LNCaP clone FGC (cell line): ENCODE measurements at regions not wholly inside any gene's neighbourhood (a gene's known extent, or its start where the extent isn't known, plus 50 kb on each side); places are given as distances from the start of the nearest gene placed in this dataset.
"Not testable (repeated sequence)": the region's sequence is repeated elsewhere in the genome, so short reads cannot be mapped to it uniquely, and the experiment has no call there.

Experiments
- DNase-seq: peaks from one replicate; pipeline ENCODE4 v3.0.0-alpha.2; 2011; ENCODE audit warnings: low read depth
- H3K4me3 ChIP-seq: 2 replicates; pipeline ENCODE4 v1.5.1; 2011; ENCODE audit warnings: mild to moderate bottlenecking, low read depth, low read length, control low read depth
- TF ChIP-seq, protein P1 (sequence below): IDR thresholded peaks from 2 replicates; pipeline ENCODE4 v1.5.1; 2012; ENCODE audit warnings: mild to moderate bottlenecking; ENCODE audit not compliant: control insufficient read depth, insufficient read depth; ENCODE audit errors: extremely low read depth

- DNase-seq, H3K4me3 ChIP-seq: not testable (repeated sequence)
These were observed 56.8 kb downstream of the ATP6V0E2 start for GRCh38 chr7:149930374-149931068.

DNA sequence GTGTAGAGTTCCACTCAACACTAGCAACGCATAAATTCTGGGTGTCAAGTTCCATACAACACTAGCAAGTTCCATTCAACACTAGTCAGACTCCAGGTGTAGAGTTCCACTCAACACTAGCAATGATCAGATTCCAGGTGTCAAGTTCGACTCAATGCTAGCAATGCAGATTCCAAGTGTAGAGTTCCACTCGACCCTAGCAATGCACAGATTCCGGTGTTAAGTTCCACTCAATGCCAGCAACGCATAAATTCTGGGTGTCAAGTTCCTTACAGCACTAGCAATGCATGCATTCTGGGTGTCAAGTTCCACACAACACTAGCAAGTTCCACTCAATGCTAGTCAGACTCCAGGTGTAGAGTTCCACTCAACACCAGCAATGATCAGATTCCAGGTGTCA is 60.0 kb downstream of the ATP6V0E2 start:
- not testable (repeated sequence) for DNase-seq, H3K4me3 ChIP-seq

DNA sequence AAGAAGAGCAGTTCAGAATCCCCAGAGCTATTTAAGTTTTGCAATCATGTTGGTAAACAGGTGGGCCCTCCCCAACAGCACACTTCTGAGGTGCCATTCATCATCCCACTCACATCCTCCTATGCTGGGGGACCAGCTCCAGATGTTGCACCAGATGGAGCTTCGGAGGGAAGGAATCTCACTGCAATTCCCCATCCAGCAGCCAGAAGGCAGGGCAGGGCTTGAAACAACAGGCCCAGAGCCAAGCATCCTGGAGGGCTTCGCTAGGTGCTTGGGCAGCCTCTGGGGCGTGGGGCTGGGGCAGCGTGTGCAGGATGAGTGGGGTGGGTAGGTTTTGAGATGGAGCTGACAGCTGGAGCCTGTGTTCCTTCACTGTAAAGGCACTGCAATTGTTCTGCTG is 73.6 kb downstream of the ATP6V0E2 start:
- H3K4me3 ChIP-seq, DNase-seq: not testable (repeated sequence)

GRCh38 chr7:149948444-149948843 is 74.7 kb downstream of the ATP6V0E2 start:
- not testable (repeated sequence) for H3K4me3 ChIP-seq, DNase-seq

- H3K4me3 ChIP-seq, DNase-seq: not testable (repeated sequence)
These were observed 76.3 kb downstream of the ATP6V0E2 start for GRCh38 chr7:149949863-149950577.

GRCh38 chr7:149950578-149950924 is 76.8 kb downstream of the ATP6V0E2 start:
- not testable (repeated sequence) for H3K4me3 ChIP-seq, DNase-seq

- not testable (repeated sequence) for H3K4me3 ChIP-seq, DNase-seq
These were observed 77.8 kb downstream of the ATP6V0E2 start for GRCh38 chr7:149951579-149951978.

- DNase-seq: not testable (repeated sequence)
These were observed 85.1 kb downstream of the ATP6V0E2 start for GRCh38 chr7:149958880-149959279.

DNA sequence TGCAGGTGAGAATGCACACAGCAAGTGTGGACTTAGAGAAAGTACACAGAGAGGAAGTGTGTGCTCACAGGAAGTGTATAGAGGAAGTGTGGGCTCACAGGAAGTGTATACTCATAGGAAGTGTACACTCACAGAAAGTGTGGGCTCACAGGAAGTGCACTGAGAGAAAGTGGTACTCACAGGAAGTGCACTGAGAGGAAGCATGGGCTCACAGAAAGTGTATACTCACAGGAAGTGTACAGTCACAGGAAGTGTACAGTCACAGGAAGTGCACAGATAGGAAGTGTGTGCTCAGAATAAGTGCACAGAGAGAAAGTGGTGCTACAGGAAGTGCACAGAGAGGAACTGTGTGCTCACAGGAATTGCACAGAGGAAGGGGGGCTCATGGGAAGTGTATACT is 87.1 kb downstream of the ATP6V0E2 start:
- not testable (repeated sequence) for DNase-seq, H3K4me3 ChIP-seq

More at GRCh38 chr7:149958880-149959279, 85.1 kb downstream of the ATP6V0E2 start:
- not testable (repeated sequence) for H3K4me3 ChIP-seq

DNA sequence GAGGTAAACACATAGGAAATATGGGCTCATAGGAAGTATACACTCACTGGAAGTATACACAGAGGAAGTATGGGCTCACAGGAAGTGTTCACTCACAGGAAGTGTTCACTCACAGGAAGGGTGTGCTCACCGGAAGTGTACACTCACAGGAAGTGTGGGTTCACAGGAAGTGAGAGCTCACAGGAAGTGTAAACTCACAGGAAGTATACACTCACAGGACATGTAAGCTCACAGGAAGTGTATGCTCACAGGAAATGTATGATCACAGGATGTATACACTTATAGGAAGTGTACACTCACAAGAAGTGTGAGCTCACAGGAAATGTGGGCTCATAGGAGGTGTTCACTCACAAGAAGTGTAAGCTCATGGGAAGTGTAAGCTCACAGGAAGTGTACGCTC is 88.1 kb downstream of the ATP6V0E2 start:
- not testable (repeated sequence) for H3K4me3 ChIP-seq
- peak; percentile 2 for DNase-seq

DNA sequence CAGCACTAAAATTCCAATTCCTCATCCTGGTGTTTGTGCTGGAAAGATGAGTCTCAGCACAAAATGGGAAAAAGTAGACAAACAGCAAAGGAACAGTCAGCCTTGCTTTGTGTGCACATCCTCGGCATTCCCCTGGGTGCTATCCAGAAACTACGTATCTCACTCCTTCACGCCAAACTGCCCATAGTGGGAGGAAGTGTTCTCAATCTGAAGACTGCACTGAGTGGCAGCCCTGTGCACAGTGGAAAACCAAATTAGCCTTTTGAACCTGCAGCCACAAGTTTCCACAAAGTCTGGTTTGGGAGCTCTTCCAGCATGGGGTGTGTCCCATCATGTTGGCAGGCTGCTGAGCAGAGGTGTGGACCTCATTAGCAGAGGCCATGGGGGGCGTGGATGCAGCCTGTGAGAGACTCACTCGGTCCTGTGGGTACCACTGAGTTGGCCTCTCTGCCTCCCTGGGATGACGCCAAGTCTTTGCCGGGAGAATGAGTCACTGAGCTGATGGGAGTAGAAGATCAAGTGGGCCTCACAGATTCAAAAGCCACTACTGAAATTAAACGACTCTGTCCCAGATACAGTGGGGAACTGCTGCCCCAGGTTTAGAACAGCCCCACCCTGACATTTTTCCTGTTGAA is 89.0 kb downstream of the ATP6V0E2 start:
- H3K4me3 ChIP-seq, DNase-seq: not testable (repeated sequence)

- TF ChIP-seq, protein P1, sequence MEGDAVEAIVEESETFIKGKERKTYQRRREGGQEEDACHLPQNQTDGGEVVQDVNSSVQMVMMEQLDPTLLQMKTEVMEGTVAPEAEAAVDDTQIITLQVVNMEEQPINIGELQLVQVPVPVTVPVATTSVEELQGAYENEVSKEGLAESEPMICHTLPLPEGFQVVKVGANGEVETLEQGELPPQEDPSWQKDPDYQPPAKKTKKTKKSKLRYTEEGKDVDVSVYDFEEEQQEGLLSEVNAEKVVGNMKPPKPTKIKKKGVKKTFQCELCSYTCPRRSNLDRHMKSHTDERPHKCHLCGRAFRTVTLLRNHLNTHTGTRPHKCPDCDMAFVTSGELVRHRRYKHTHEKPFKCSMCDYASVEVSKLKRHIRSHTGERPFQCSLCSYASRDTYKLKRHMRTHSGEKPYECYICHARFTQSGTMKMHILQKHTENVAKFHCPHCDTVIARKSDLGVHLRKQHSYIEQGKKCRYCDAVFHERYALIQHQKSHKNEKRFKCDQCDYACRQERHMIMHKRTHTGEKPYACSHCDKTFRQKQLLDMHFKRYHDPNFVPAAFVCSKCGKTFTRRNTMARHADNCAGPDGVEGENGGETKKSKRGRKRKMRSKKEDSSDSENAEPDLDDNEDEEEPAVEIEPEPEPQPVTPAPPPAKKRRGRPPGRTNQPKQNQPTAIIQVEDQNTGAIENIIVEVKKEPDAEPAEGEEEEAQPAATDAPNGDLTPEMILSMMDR: peak; percentile 8; the same call in 1 of the 2 replicates
- not testable (repeated sequence) for DNase-seq, H3K4me3 ChIP-seq
These were observed 90.2 kb downstream of the ATP6V0E2 start for GRCh38 chr7:149963985-149964384.

DNA sequence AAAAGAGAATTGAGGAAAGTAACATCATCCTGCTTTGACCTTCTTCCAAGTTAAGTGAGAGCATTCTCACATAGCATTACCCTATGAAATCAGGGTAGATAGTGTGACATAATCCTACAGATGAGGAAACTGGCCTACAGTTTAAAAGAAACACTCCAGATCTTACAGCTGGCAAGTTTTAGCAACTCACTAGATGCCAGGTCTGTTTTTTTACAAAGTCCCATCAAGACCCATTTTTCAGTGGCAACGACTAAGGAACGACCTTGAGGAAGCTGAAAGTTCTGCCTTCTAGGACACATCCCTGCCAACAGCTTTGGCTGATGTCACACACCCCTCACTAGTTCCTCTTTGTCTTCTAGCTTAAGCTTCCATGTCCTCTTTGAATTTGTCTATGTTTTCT is 92.7 kb downstream of the ATP6V0E2 start:
- DNase-seq, H3K4me3 ChIP-seq: not testable (repeated sequence)

GRCh38 chr7:149972977-149973376 is 99.2 kb downstream of the ATP6V0E2 start:
- H3K4me3 ChIP-seq, DNase-seq: not testable (repeated sequence)

- DNase-seq, H3K4me3 ChIP-seq: not testable (repeated sequence)
These were observed 99.9 kb downstream of the ATP6V0E2 start for GRCh38 chr7:149973681-149974080.

- not testable (repeated sequence) for H3K4me3 ChIP-seq, DNase-seq
These were observed 101.8 kb downstream of the ATP6V0E2 start for GRCh38 chr7:149975608-149976007.

GRCh38 chr7:149978537-149978936 is 104.8 kb downstream of the ATP6V0E2 start:
- DNase-seq, H3K4me3 ChIP-seq: not testable (repeated sequence)

DNA sequence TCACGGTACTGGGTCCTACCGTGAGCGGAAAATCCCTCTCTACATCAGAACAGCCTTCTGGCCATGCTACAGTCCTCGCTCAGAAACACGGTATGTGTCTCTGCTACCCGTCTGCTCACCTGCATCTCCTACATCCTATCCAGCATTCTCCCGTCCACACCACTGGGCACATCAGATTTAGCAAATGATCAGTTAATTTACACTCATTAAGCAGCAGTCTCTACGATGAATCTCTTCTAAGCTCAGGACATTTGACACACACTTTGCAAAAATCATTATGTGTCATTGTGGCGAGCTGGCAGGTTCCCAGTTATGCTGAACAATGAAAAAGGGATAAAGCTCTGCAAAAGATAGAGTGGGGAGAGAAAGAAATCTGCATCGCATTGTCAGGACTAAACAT is 105.2 kb downstream of the ATP6V0E2 start:
- not testable (repeated sequence) for H3K4me3 ChIP-seq, DNase-seq
